Fibroblast of skin of left quadriceps (primary cell): ENCODE measurements at regions not wholly inside any gene's neighbourhood (a gene's known extent, or its start where the extent isn't known, plus 50 kb on each side); places are given as distances from the start of the nearest gene placed in this dataset.
A peak's percentile ranks its signal among the peaks of the same experiment; 100 is the strongest.

Experiments used
- DNase-seq, 2 experiments: peaks; one replicate each; pipeline ENCODE4 v3.0.0-alpha.2; 2013; ENCODE audit warnings: low read depth in 2 of 2

DNA sequence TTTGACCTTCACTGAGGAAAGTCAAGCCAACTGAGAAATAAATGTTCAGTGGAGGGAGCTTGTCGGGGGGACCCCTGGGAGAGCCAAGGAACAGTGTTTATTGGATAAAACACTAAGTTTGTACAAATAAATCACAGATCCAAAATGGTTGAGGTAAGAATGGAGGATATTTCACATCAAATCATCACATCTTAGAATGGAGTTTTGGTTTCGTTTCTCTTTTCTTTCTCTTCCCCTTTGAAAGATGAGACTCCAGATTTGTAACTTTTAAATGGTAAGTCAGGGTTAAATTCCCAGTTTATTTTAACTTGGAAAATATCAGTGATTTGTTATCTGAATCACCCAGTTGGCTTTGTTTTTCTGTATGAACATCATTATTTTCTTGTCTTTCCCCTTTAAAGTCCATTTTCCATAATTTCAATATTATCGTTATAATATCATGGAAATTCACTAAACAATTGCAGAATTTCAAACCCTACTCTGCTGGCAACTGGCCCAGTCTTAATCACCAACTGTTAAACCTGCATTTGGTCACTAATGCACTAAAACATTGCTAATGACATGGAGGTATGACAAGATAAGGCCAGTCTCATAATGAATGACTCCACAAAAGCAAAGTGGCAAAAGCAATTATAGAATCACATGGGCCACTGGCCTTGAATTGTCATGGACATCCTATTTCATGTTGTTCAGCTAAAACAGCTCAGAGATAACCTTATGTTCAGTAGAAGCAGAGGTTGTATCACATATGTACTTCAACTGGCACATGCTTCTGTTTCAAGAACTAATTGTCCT lies 295.1 kb downstream of the SHOX2 start:
- no peak for DNase-seq

DNA sequence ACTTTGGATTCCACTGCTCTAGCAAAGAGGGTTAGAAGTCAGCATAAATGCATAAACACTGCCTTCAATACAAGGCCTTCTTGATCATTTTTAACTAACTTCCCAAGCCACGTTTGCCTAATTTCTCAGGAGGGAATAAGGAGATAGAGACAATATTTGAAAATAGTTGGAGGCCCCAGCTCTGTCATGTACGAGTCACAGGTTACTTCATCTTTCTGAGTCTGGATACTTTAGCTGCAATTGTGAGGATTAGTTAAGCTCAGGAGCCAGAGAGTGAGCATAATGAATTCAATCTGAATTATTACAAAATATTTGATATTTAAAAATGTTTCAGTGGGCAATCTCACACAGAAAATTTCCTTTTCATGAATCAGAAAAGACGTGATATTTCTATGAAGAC lies 298.9 kb downstream of the SHOX2 start:
- no peak for DNase-seq

DNA sequence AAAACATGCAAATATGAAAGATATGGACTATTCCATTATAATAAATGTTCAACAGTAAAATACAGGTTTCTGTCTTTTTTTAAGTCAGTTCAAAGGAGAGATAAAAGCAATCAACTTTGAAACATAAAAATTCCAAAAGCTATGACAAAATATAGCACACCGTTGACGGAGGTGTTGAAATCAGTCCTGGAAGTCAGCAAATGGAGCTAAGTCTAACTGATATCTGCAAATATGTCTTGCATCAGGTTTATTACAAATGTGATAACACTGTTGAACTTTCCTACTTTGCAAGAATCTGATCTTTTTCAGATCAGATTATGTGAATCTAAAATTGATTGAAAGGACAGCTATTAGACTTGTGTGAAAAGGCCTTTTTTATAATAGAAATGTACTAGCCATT lies 300.7 kb downstream of the SHOX2 start:
- no peak for DNase-seq

DNA sequence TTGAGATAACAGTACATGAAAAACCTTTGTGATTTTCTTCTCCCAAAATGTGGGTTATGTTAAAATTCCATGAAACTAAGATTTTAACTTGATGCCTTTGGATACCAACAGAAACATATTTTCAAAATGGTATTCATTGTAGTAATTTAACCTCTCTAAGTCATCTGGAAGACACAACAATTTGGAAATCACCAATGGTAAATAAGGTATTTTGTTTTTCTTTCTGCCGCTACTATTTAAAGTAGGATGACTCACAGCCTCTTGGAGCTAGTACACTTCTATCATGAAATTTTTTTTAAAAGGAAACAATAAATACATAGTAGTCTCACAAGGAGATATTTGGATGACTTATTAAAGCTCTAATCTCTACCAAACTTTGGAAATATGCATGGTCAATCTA lies 291.6 kb upstream of the VEPH1 start:
- peak in 1 of 2 experiments; percentile 49 for DNase-seq

DNA sequence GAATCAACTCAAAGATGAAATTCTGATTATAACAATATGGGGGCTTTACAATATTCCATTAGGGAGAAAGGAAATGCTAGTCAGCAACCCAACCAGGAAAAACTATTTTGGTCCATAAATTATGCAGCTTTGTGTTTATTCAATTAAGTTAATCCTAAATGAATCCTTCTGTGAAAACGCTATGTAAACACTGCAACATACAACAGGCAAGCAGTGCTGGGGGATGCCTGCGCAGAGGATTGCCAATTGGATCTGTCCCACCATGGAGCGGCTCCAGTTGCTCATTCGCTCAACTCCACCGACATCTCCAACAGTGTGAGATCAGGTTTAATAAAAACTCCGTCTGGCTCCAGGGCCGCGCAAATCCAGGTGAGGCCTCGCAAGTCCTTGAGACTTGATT lies 290.5 kb upstream of the VEPH1 start:
- DNase-seq = peak; percentile 36 to 49

DNA sequence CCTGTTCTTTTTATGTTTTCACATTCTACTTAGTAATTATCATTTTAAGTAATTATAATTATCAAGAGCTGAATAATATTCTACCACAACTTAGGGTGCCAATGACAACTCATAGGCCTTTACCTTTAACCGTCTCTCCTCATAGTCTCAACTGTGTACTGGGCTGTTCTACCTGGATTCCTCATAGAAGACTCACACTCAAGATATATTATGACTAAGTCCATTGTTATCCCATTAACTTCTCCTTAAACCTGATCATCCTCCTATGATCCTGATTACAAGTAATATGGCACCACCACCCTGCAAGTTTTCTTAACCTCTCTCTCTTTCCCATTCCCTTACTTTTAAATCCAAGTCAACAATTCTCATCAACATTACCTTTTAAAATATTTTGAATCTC lies 285.9 kb upstream of the VEPH1 start:
- no peak for DNase-seq

DNA sequence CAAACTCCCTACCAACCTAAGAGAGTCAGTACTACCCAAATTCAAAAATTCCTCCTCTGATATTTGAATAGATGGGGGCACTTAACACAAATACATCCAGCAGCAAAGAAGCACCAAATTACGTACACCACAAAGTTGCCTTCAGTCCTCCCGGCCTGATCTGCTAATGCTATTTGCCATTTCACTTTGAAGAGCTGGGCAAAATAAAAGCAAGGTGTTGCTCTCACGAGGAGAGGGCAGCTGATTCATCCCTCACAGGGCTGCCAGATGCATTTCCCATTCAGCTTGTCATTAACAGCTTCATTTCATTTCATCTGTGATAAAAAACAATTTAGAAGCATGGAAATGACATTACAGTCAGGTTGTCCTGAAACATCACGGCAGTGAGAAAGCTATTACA lies 283.4 kb upstream of the VEPH1 start:
- DNase-seq = peak; percentile 39 to 44

DNA sequence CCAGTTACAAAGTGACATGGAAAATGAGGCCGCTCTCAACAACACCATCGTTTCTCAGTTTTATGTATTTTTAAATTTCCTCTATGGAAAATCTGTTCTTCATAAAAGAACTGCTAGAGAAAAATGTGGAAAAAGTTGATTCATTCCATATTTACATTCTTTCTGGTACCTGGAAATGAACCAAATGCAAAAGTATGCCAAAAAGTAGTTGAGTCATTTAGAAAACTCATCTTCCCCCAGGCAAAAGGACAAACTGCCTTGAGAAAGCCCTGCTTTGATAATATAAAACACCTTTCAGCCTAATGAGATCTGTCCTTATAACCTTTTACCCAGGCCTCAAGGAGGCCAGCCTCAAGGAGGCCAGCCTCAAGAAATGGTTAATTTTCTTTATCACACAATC lies 283.0 kb upstream of the VEPH1 start:
- DNase-seq = peak; percentile 96 to 97

- DNase-seq = peak; percentile 66 to 73
These were observed 282.0 kb upstream of the VEPH1 start for GRCh38 chr3:157785102-157785826.

DNA sequence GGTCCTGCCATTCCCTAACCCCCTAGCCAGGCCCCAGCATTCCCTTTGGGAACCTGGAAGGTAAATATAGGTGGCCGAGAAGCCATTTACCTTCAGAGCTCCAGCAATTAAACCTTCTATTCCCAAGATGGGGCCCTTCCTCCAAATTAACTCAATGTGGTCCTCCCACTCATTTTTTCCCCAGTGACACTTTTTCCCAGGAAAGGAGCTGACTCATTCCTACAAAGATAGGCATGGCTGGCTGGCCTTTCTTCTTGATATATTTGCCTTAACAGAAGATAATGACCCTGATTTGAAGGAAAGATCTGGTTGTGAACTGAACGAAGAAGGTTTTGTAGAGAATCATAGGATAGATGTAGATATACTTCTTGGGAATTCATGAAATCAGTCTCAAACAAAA lies 279.0 kb upstream of the VEPH1 start:
- no peak for DNase-seq

GRCh38 chr3:157776861-157777260 lies 273.6 kb upstream of the VEPH1 start:
- DNase-seq = no peak

DNA sequence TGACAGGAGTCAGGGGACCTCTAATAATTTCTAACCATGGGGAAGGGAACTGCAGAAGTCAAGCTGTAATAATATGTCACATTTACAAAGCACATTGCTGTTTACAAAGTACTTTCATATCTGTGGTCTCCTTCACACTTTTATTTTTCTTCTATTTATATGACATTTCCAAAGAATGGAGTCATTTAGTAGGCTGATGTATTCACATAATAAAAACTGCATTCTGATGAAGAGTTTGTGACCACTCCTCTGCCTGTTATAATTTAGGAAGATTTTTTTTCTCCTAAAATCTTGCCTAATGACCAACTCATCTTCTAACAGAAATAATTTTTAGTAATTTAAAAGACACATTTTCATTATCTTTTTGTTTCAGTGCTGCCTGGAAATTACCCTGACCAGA lies 272.2 kb upstream of the VEPH1 start:
- no peak for DNase-seq

DNA sequence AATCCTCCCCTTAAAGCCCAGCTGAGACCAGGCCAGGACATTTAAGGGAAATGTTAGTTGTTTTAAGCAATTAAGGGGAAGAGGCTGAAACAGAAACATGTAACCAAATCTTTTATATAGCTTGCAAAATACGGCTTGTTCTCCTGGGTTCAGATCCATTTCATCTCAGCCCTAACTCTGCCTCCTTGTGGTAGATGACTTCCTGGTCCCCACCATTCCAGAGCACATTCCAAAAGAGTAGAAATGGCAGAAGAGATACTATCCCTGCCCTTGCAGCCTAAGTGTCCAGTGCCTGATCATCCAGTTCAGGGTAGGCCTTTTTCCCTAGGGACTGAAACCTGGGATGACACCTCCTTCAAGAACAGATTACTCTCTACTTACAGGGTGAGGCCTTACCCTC lies 266.2 kb upstream of the VEPH1 start:
- no peak for DNase-seq

DNA sequence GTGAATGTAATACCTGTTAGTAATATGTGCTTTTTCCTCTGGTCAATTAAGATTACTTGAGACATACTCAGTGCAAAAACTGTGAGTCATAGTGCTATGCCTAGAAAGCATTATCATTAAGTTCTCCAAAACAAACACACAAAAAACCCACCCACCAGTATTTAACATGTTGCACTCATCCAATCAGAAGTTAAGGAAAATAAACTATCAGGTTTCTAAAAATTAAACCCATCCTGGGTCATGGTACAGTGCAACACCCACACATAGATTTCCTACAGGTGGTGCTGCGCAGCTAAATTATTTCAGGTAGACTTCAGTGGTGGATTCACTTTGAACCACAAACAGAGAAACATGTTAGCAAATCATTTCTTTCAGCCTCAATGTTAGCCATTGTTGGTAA lies 264.4 kb upstream of the VEPH1 start:
- no peak for DNase-seq

GRCh38 chr3:157763644-157764043 lies 260.4 kb upstream of the VEPH1 start:
- no peak for DNase-seq

GRCh38 chr3:157759311-157759710 lies 256.1 kb upstream of the VEPH1 start:
- no peak for DNase-seq

DNA sequence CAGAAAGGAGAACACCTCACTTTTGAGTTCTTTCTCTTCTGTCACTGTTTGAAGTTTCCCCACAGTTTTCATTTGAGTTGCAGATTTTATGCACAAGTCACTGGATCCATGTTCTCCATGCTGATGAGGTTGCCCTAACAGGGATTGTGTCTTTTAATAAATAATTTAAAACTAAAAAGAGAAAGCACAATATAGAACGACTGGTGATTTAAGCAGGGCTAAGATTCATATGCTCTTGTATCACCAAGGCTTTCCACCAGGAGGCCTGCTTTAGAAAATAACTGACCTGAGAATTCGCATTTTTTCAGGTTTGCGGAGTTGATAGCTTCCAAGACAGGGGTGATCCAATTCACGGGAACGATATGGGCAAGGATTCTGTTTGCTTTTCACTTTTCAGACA lies 252.0 kb upstream of the VEPH1 start:
- DNase-seq = no peak

GRCh38 chr3:157754451-157754850 lies 251.2 kb upstream of the VEPH1 start:
- DNase-seq = no peak

DNA sequence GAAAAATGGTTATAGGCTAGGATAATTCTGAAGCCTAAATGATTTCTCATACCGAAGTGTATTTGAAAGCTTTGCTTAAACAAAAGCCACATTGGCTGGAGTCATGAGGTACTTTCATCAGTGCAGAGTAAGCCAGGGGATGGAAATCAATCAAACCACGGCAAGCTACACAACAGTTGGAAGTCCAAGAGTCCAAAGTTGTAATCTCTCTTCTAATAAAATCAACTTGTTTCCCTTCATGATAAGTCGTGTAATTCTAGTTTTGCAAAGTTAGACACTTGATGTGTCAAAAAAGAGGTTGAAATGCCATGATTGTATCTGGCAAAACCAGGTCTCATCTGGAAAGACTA lies 250.5 kb upstream of the VEPH1 start:
- no peak for DNase-seq

- DNase-seq = peak; percentile 61 to 67
These were observed 250.0 kb upstream of the VEPH1 start for GRCh38 chr3:157752956-157753786.

- no peak for DNase-seq
These were observed 249.3 kb upstream of the VEPH1 start for GRCh38 chr3:157752554-157752953.

DNA sequence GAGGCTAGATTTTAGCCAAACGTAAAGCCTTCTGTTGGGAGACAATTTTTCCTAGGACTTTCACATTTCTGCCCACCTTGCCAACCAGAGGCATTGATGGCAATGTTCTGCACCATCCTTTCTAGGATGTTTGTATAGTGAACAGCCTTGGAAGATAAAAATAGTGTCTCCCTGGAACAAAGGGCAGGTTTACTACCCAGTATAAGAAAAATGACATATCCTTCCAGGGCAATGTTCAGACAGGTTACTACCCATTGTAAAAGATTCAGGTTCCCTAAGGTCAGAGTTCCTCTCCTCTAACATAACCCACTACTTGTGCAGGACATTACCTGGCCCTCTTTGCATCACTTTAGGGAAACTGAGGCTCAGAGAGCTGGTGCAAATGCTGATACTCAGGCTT lies 248.2 kb upstream of the VEPH1 start:
- no peak for DNase-seq

GRCh38 chr3:157746391-157746790 lies 243.2 kb upstream of the VEPH1 start:
- peak; percentile 85 to 87 for DNase-seq
